ENCODE measurements at regions not wholly inside any gene's neighbourhood (a gene's known extent, or its start where the extent isn't known, plus 50 kb on each side); places are given as distances from the start of the nearest gene placed in this dataset.

GRCh38 chr13:74667656-74668203 lies 533.5 kb upstream of the KLF12 start:
- no peak overlapping the region for H3K9ac ChIP-seq
- no peak overlapping the region for H2AFZ ChIP-seq (replicated peaks)
- H3K4me1 Mint-ChIP-seq: no peaks in the 10 kb centered on the region
- H3K4me3 ChIP-seq: no peak overlapping the region
- H3K36me3 Mint-ChIP-seq: no peaks in the 10 kb centered on the region
- no peaks in the 10 kb centered on the region for H3K9me3 ChIP-seq (ENCODE audit: low read depth)
- no peak for TF ChIP-seq EZH2 (IDR thresholded peaks at IDR 0.05)
- no peak for TF ChIP-seq CTCF (IDR thresholded peaks at IDR 0.05)
- no peaks in the 10 kb centered on the region for H4K20me1 ChIP-seq (ENCODE audit: low read depth)
- no peak overlapping the region for H3K4me3 Mint-ChIP-seq
- H3K36me3 ChIP-seq: no peaks in the 10 kb centered on the region
- H3K4me2 ChIP-seq: no peak overlapping the region
- peaks cover 2% of the 10 kb centered on the region for H3K27me3 Mint-ChIP-seq (ENCODE audit: insufficient read depth, low read depth)
- no peak overlapping the region for H3K27ac Mint-ChIP-seq
- H3K27ac ChIP-seq: no peak overlapping the region
- DNase-seq (ENCODE audit: low spot score): no peak
- H3K79me2 ChIP-seq (ENCODE audit: low read depth): no peaks in the 10 kb centered on the region
- peaks cover under 1% of the 10 kb centered on the region for H3K9me3 Mint-ChIP-seq
- H3K4me1 ChIP-seq: no peaks in the 10 kb centered on the region
- H3K27me3 ChIP-seq: no peaks in the 10 kb centered on the region
- H3F3A ChIP-seq (ENCODE audit: low read depth): no peaks in the 10 kb centered on the region

GRCh38 chr13:74662905-74663304 lies 528.7 kb upstream of the KLF12 start:
- Histone ChIP-seq H3K4me3 (no peak overlapping the region), H2AFZ (replicated peaks) (no peak overlapping the region), H3K27ac (no peak overlapping the region), H3K9me3 (ENCODE audit: low read depth) (peaks cover 1% of the 10 kb centered on the region), H3K4me1 (no peaks in the 10 kb centered on the region), H4K20me1 (ENCODE audit: low read depth) (no peaks in the 10 kb centered on the region), H3K9ac (no peak overlapping the region), H3F3A (ENCODE audit: low read depth) (no peaks in the 10 kb centered on the region), H3K36me3 (no peaks in the 10 kb centered on the region), H3K79me2 (ENCODE audit: low read depth) (no peaks in the 10 kb centered on the region), H3K4me2 (no peak overlapping the region), H3K27me3 (no peaks in the 10 kb centered on the region)
- Mint-ChIP-seq H3K4me1 (no peaks in the 10 kb centered on the region), H3K9me3 (no peaks in the 10 kb centered on the region), H3K27me3 (ENCODE audit: insufficient read depth, low read depth) (no peaks in the 10 kb centered on the region), H3K4me3 (no peak overlapping the region), H3K27ac (no peak overlapping the region), H3K36me3 (no peaks in the 10 kb centered on the region)
- DNase-seq (ENCODE audit: low spot score): no peak
- TF ChIP-seq EZH2 (IDR thresholded peaks at IDR 0.05): no peak
- no peak for TF ChIP-seq CTCF (IDR thresholded peaks at IDR 0.05)
- TF ChIP-seq EZH2phosphoT487 (IDR thresholded peaks at IDR 0.05): no peak

GRCh38 chr13:74661851-74662250 lies 527.6 kb upstream of the KLF12 start:
- H3K4me3 ChIP-seq: no peak overlapping the region
- no peaks in the 10 kb centered on the region for H3K4me1 Mint-ChIP-seq
- no peaks in the 10 kb centered on the region for H3K36me3 ChIP-seq
- no peaks in the 10 kb centered on the region for H4K20me1 ChIP-seq (ENCODE audit: low read depth)
- H3K27ac ChIP-seq: no peak overlapping the region
- H3K79me2 ChIP-seq (ENCODE audit: low read depth): no peaks in the 10 kb centered on the region
- H3K27me3 Mint-ChIP-seq (ENCODE audit: insufficient read depth, low read depth): no peaks in the 10 kb centered on the region
- H3K9ac ChIP-seq: no peak overlapping the region
- no peak overlapping the region for H3K4me2 ChIP-seq
- no peaks in the 10 kb centered on the region for H3K27me3 ChIP-seq
- H3K9me3 ChIP-seq (ENCODE audit: low read depth): peaks cover 4% of the 10 kb centered on the region
- H2AFZ ChIP-seq (replicated peaks): no peak overlapping the region
- H3K36me3 Mint-ChIP-seq: no peaks in the 10 kb centered on the region
- no peak overlapping the region for H3K27ac Mint-ChIP-seq
- no peak overlapping the region for H3K4me3 Mint-ChIP-seq
- TF ChIP-seq CTCF (IDR thresholded peaks at IDR 0.05): no peak
- TF ChIP-seq EZH2 (IDR thresholded peaks at IDR 0.05): no peak
- no peak for TF ChIP-seq EZH2phosphoT487 (IDR thresholded peaks at IDR 0.05)
- no peaks in the 10 kb centered on the region for H3F3A ChIP-seq (ENCODE audit: low read depth)
- peaks cover 3% of the 10 kb centered on the region for H3K9me3 Mint-ChIP-seq
- no peaks in the 10 kb centered on the region for H3K4me1 ChIP-seq
- DNase-seq (ENCODE audit: low spot score): no peak

Measured in neural progenitor cell (in vitro differentiated cells).